HG02981 (cell line): ENCODE measurements at regions not wholly inside any gene's neighbourhood (a gene's known extent, or its start where the extent isn't known, plus 50 kb on each side); places are given as distances from the start of the nearest gene placed in this dataset.

Experiments
- ATAC-seq: cut with Tn5 transposase; IDR thresholded peaks from one replicate; pipeline ENCODE4 v1.9.1; 2021; ENCODE audit warnings: mild to moderate bottlenecking, moderate library complexity; ENCODE audit not compliant: unreplicated experiment

GRCh38 chr6:14063756-14064155 is 53.8 kb upstream of the CD83 start:
- no peak for ATAC-seq

DNA sequence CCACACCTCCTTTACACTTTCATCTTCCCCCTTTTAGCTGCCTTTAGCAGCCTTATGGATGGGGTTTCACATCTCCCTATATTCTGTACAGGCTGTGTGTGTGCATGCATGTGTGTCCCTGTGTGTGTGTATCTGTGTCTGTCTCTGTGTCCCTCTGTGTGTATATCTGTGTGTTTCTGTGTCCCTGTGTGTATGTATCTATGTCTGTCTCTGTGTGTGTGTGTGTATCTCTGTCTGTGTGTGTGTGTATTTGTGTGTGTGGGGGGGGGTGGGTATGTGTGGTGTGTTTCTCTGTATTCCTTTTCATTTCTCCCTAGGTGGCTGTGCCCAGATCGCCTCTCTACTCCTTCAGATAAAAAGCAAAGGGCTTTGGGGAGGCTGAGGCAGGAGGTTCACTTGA is 52.2 kb upstream of the CD83 start:
- ATAC-seq = no peak

DNA sequence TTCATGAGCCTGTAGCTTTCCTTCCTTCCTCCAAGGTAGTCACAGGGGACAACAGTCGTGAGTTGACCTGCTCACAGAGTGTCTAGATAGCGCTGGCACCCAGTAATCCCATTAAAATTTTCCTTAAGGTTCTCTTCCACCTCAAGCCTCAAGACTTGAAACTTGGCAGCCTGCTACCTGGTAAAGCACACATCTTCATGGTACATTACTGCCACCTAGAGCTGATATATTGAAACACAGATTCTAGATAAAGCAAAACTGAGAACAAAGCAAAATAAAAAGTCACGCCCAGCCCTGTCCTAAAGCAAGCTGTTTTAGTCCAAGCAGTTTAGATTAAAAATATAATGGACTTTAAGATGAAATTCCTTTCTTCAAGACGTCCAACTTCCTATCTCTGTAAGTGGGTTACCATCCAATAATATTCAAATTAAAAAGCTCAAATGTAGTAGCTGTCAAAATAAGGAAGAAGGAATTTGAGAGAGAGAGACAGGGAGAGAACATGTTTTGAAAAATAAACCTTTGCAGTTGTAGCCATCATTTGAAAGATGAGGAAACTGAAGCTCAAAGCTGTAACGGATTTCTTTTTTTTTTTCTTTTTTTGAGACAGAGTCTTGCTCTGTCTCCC is 50.7 kb upstream of the CD83 start:
- peak; percentile 53 for ATAC-seq

GRCh38 chr6:14067656-14068055 is 49.9 kb upstream of the CD83 start:
- no peak for ATAC-seq
